ENCODE measurements at regions not wholly inside any gene's neighbourhood (a gene's known extent, or its start where the extent isn't known, plus 50 kb on each side); places are given as distances from the start of the nearest gene placed in this dataset.

DNA sequence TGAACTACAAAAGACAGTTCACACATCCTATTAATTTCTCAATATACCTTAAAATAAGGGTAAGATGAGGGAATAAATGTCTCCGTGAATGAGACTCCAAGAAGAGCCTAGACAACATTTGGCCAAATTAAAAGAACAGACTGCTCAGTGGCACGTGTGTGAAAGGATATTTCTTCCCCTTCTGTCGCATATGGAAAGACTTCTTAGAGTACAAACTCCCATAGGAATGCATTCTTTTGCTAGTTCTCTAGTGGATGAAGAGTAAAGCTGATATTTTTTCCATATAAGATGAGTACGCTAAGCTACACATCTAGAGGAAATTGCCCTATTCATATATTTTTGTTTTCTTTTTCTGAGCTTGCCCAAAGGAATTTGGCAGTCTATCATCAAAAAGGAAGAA lies 710.0 kb upstream of the ID2 start:
- no peak for DNase-seq (ENCODE audit: low spot score)

GRCh38 chr2:7972670-7973069 lies 709.2 kb upstream of the ID2 start:
- no peak for DNase-seq (ENCODE audit: low spot score)

GRCh38 chr2:7973801-7974480 lies 707.9 kb upstream of the ID2 start:
- no peak for DNase-seq (ENCODE audit: low spot score)

GRCh38 chr2:7974936-7975335 lies 706.9 kb upstream of the ID2 start:
- DNase-seq (ENCODE audit: low spot score): no peak

DNA sequence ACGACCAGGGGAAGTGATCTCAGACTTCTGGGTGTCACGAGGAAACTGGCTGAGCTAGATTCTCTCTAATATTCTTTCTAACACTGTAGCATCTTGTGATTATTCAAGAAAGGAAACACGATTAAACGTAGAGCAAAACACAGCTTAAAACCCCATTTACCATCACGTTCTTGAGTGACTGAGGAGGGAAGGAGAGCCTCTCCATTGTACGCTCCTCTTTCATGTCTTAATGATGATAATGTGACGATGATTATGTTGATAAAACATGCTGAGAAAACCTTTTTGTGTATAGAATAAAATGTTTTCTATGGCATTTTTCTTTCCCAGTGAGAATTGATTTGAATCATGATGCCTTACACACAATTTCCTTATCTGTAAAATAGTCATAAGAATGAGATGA lies 705.6 kb upstream of the ID2 start:
- DNase-seq (ENCODE audit: low spot score): no peak

GRCh38 chr2:7977981-7978380 lies 703.9 kb upstream of the ID2 start:
- no peak for DNase-seq (ENCODE audit: low spot score)

- no peak for DNase-seq (ENCODE audit: low spot score)
Measured at GRCh38 chr2:7982054-7982453, 699.8 kb upstream of the ID2 start.

DNA sequence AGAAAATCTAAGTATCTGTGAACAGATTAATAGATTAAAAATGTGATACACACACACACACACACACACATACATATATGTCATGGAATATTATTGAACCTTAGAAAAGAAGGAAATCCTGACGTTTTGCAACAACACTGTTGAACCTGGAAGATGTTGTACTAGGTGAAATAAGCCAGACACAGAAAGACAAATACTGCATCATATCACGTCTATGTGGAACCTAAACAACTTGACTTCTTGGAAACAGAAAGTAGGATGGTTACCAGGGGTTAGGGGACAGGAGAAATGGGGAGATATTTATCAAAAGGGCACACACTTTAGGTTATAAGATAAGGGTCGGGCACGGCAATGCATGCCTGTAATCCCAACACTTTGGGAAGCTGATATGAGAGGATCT lies 698.4 kb upstream of the ID2 start:
- no peak for DNase-seq (ENCODE audit: low spot score)

GRCh38 chr2:7983912-7984311 lies 697.9 kb upstream of the ID2 start:
- DNase-seq (ENCODE audit: low spot score): no peak

- no peak for DNase-seq (ENCODE audit: low spot score)
Measured at GRCh38 chr2:7984693-7985353, 697.0 kb upstream of the ID2 start.

- no peak for DNase-seq (ENCODE audit: low spot score)
Measured at GRCh38 chr2:7986431-7986830, 695.4 kb upstream of the ID2 start.

DNA sequence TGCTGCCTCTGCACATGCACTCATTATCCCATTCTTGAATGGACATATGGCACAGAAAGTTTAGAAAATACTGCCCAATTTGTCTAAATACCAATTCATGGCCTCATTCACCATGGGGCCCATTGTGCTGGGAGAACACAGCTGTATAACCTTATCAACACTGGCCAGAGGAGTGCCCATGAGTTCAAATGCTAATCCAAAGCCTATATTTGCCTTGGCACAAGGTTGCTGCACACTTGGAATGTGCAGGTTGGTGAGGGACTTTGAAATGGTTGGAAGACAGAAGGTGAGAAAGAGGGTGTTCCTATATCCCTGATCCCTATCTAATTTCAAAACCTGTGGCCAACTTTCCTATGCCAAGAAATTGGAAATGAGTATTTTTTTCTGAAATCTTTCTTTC lies 693.9 kb upstream of the ID2 start:
- no peak for DNase-seq (ENCODE audit: low spot score)

DNA sequence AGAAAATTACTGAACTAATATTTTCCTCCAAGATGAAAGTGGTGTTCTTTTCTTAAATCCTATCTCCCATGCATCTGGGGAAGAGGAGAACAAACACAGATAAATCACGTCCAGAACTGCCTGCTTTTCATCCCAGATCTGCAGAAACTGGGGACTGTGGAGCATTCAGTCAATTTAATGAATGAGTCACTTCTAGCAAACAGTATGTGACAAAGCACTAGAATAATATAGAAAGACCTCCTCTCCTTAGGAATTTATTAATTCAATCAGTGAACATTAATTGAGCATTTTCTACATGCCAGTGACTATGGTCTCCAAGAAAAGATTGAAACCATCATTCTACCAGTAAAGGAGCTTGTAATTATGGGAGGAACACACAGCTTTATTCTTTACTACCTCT lies 693.4 kb upstream of the ID2 start:
- no peak for DNase-seq (ENCODE audit: low spot score)

GRCh38 chr2:7989823-7990222 lies 692.0 kb upstream of the ID2 start:
- no peak for DNase-seq (ENCODE audit: low spot score)

- no peak for DNase-seq (ENCODE audit: low spot score)
Measured at GRCh38 chr2:7992612-7993602, 688.9 kb upstream of the ID2 start.

GRCh38 chr2:7994397-7994951 lies 687.4 kb upstream of the ID2 start:
- DNase-seq (ENCODE audit: low spot score): no peak

GRCh38 chr2:7997279-7997678 lies 684.6 kb upstream of the ID2 start:
- DNase-seq (ENCODE audit: low spot score): no peak

DNA sequence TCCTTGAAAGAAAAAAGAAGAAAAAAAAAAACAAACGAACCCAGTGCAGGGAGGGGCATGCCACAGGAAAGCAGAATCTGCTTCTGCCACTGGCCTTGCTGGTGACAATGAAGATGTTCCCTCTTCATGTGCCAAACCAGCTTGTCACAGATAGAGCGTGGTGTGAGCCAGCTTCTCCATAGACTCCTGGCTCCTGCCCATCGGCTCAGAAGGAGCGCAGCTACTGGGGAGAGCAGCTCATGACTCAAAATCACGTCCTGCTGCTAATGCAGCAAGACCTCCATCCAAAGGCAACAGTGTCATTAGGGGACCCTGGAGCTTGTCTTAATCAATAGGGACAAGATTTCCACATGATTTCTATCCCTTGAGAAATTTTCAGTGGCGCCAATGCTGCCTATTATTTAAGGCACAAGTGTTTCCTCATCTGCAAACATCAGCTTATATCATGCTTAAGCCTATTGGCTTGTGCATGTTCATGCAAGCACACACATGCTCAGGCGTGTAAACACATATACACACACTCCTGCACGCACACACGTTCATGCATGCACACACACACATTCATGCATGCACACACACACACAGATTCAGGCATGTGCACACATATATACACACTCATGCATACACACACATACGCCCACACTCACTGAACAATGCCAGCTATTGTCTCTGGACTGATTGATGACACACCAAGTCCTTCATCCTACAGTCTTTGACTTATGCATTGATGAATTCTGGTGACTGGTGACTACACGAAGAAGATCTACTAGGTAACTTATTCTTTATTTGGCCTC lies 682.0 kb upstream of the ID2 start:
- DNase-seq (ENCODE audit: low spot score): no peak

GRCh38 chr2:8000870-8001269 lies 681.0 kb upstream of the ID2 start:
- DNase-seq (ENCODE audit: low spot score): no peak

DNA sequence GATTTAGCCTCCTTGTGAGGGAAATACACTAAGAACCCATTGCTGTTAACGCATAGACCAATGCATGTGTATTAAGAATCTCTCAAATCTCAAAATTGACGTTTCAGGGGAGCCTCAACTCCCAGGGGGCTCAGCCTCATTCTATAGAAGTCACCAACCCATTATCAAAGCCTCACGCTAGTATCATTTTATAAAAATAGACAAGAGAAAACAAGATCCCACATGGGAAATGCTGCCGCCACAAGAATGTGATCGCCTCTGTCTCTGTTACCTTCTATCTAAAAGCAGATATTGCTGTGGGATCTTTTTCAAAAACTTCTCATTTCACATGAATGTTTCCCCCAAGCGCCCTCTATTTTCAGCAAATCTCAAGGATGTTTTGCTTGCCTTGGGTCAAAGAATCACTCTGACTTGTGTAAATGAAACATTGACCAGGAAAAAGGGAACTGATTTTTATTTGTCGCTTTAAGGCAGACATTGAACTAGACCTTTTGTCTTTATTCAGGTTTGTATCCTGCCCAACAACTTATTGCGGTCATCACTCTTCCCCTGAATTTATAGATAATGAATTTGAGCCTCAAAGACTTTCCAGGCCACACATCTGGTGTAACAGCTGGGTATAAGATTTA lies 679.0 kb upstream of the ID2 start:
- DNase-seq (ENCODE audit: low spot score): no peak

GRCh38 chr2:8003462-8004075 lies 678.3 kb upstream of the ID2 start:
- DNase-seq (ENCODE audit: low spot score): no peak

Data from D341Med (cell line).